ENCODE measurements at regions not wholly inside any gene's neighbourhood (a gene's known extent, or its start where the extent isn't known, plus 50 kb on each side); places are given as distances from the start of the nearest gene placed in this dataset.

GRCh38 chr10:52946486-52946885, 173.9 kb upstream of the MBL2 start:
- TF ChIP-seq CTCF (IDR thresholded peaks at IDR 0.05 in 8 of 11, conservative IDR thresholded peaks at IDR 0.05 in 3 of 11), result no peak
- no peak for TF ChIP-seq POLR2A (IDR thresholded peaks at IDR 0.05)
